Esophagus squamous epithelium (tissue), 4 donors: ENCODE measurements at regions not wholly inside any gene's neighbourhood (a gene's known extent, or its start where the extent isn't known, plus 50 kb on each side); places are given as distances from the start of the nearest gene placed in this dataset.

ENCODE experiments used
- CTCF ChIP-seq, 6 experiments: fragments of 450-650 bp in 4 of 6; fragments of 200-600 bp in 2 of 6; sonication (generic) in 2 of 6; IDR thresholded peaks; one replicate each; pipeline ENCODE4 v1.5.1; 2016 to 2019; ENCODE audit warnings: antibody characterized with exemption in 6 of 6, mild to moderate bottlenecking in 4 of 6, moderate library complexity in 4 of 6
- POLR2A ChIP-seq, 4 donors: fragments of 450-650 bp; IDR thresholded peaks; one replicate each; pipeline ENCODE4 v1.6.1; 2017; ENCODE audit warnings: antibody characterized with exemption in 4 of 4, mild to moderate bottlenecking in 4 of 4, moderate library complexity in 3 of 4

GRCh38 chr6:164370773-164371172, 938.6 kb downstream of the C6orf118 start:
- TF ChIP-seq CTCF (IDR thresholded peaks at IDR 0.05) (no peak), POLR2A (IDR thresholded peaks at IDR 0.05) (no peak)
